C4-2B (cell line): ENCODE measurements at regions not wholly inside any gene's neighbourhood (a gene's known extent, or its start where the extent isn't known, plus 50 kb on each side); places are given as distances from the start of the nearest gene placed in this dataset.

ENCODE experiments used
- H3K27ac ChIP-seq: fragments of 450-650 bp; 2 replicates; pipeline ENCODE4 v1.5.1; 2017
- CTCF ChIP-seq: fragments of 450-650 bp; conservative IDR thresholded peaks from 2 replicates; pipeline ENCODE4 v1.5.1; 2017; ENCODE audit warnings: mild to moderate bottlenecking
- ZFX ChIP-seq: fragments of 450-650 bp; IDR thresholded peaks from 2 replicates; pipeline ENCODE4 v1.6.1; 2017

- H3K27ac ChIP-seq: no peak overlapping the region
Measured at GRCh38 chr5:62005551-62005950, 300.5 kb upstream of the KIF2A start.

DNA sequence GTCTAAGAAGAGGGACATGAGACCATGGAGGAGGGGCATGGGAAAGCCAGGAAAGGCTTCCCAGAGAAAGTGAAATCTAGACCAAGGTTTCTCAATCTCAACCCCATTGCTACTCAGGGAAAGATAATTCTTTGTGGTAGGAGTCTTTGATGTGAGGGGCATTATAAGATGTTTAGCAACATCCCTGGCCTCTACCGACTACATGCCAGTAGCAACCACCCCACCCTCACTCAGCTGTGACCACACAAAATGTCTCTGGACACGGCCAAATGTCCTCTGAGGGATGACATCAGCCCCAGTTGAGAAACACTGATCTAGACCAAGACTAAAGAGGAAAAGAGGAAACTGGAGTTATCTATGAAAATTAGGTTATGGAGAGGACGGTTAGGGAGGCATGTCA, 298.5 kb upstream of the KIF2A start:
- TF ChIP-seq CTCF (no peak), ZFX (no peak)
- H3K27ac ChIP-seq: no peak overlapping the region

More at GRCh38 chr5:62005551-62005950, 300.5 kb upstream of the KIF2A start:
- no peak for TF ChIP-seq ZFX
- TF ChIP-seq CTCF: no peak

DNA sequence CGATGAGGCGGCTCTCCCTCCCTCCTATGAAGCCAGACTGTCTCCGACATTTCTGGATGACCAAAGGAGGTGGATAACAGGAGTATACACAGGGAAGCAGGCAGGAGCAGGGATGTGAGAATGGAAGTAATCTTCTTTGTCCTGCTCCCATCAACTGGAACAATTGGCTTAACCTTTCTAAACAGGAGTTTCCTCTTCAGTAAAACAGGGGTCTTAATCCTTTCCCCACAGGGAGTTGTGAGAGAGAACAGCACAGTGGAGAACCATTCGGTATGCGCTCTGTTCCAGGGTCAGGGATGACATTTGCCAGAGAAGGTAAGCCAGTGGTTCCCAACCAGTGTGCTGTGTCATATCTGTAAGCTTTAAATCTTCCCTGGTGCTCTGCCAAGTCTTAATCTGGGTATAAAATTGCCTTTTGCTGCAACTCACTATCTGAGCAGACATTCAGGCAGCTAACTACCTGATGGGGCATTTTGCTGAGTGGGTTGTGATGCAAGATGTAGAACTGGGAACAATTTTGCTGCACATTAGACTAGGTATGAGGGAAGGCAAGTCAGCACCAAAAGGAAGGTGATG, 294.8 kb upstream of the KIF2A start:
- H3K27ac ChIP-seq: no peak overlapping the region
- TF ChIP-seq CTCF (no peak), ZFX (no peak)

GRCh38 chr5:62017092-62017491, 288.9 kb upstream of the KIF2A start:
- H3K27ac ChIP-seq: no peak overlapping the region
- no peak for TF ChIP-seq CTCF
- TF ChIP-seq ZFX: no peak

GRCh38 chr5:62029303-62029702, 276.7 kb upstream of the KIF2A start:
- TF ChIP-seq CTCF (no peak), ZFX (no peak)

GRCh38 chr5:62030326-62030725, 275.7 kb upstream of the KIF2A start:
- H3K27ac ChIP-seq: no peak overlapping the region
- TF ChIP-seq ZFX (no peak), CTCF (no peak)

More at GRCh38 chr5:62029303-62029702, 276.7 kb upstream of the KIF2A start:
- no peak overlapping the region for H3K27ac ChIP-seq

DNA sequence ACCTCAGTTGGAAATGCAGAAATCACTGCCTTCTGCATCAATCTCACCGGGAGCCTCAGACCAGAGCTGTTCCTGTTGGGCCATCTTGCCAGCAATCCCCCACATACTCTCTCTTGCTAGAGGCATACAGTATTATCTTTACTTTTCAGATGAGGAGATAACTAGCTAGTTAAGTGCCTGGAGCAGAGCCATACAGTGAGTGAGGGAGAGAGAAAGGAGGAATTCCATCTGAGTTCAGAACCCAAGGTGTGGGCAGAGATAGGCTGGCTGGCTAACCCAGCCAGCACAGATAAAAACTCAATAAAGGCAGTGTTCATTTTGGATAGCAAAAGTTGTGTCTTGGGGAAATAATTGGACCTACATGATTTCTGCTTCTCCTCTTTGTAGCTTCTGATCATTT, 268.0 kb upstream of the KIF2A start:
- no peak for TF ChIP-seq ZFX
- TF ChIP-seq CTCF: no peak
- no peak overlapping the region for H3K27ac ChIP-seq
